GM12873 (cell line): ENCODE measurements at regions not wholly inside any gene's neighbourhood (a gene's known extent, or its start where the extent isn't known, plus 50 kb on each side); places are given as distances from the start of the nearest gene placed in this dataset.
A peak's percentile ranks its signal among the peaks of the same experiment; 100 is the strongest.

Source experiments
- TF ChIP-seq, protein P1 (sequence below): IDR thresholded peaks from 2 replicates; pipeline ENCODE4 v1.5.1; 2012; ENCODE audit warnings: low read depth, mild to moderate bottlenecking, moderate library complexity, low read length, control low read depth; ENCODE audit not compliant: insufficient read depth; ENCODE audit errors: missing control alignments

DNA sequence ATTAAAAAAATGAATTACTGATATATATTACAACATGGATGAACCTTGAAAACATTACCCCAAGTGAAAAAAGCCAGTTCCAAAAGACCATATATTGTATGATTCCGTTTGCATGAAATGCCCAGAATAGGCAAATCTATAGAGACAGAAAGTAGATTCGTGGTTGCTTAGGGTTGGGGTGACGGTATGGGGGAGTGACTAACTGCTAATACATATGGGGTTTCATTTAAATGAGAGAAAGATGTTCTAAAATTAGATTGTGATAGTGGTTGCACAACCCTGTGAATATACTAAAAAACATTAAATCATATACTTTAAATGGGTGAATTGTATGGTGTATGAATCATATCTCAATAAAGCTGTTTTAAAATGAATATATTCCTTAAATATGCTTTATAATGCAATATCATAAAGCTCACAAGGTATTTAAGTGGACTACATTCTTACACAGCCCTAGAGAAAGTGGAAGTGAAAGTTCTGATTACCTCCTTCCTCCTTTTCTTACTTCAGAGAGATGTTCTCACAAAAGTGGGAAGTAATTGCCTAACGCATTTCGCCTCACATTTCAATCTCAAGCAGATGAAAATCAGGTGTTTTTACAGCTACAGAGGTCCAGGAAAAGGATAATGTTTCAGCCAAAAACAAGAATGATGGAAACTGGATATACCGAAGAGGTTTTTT is 142.7 kb upstream of the GNAO1 start:
- TF ChIP-seq, protein P1, sequence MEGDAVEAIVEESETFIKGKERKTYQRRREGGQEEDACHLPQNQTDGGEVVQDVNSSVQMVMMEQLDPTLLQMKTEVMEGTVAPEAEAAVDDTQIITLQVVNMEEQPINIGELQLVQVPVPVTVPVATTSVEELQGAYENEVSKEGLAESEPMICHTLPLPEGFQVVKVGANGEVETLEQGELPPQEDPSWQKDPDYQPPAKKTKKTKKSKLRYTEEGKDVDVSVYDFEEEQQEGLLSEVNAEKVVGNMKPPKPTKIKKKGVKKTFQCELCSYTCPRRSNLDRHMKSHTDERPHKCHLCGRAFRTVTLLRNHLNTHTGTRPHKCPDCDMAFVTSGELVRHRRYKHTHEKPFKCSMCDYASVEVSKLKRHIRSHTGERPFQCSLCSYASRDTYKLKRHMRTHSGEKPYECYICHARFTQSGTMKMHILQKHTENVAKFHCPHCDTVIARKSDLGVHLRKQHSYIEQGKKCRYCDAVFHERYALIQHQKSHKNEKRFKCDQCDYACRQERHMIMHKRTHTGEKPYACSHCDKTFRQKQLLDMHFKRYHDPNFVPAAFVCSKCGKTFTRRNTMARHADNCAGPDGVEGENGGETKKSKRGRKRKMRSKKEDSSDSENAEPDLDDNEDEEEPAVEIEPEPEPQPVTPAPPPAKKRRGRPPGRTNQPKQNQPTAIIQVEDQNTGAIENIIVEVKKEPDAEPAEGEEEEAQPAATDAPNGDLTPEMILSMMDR: no peak

DNA sequence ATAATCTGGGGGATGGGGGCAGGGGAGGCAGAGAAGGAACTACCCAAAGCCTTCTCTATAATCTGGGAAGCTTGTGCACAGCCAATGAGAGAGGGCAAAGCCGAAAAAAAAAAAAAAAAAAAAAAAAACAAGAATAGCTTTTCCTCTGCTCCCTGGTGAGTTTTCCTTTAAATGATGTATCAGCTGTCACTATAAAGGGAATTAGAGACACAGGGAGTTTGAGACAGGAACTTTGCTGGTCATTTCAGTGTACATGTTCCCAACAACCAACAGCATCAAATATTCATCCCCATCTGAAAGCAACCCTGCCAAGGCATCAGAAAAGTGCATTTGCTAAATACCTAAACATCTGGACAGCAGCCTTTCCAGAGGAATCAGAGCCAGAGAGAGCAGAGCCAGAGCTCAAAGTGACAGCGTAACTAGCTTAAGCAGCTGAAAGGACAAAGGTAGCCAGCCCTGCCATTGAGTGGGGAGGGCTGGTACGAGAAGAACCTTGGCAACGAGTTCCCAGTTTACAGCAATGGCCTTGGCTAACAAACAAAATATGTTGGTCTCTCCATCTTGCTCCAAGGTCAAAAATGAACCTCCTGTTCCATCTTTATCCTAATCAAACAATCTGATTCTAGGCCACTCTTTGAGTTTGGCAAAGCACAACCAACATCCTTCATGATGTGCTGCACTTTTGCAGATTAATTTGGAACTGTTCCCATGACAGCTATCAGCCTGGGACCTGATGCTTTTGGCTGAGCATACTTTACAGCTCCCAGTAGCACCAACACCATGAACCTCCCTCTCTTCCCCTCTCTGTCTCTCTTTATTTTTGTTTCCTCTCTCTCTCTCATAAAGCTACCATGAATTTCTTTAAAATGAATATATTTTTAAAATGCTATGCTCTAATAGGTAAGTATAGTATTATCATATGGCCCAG is 143.7 kb upstream of the GNAO1 start:
- TF ChIP-seq, protein P1: no peak

DNA sequence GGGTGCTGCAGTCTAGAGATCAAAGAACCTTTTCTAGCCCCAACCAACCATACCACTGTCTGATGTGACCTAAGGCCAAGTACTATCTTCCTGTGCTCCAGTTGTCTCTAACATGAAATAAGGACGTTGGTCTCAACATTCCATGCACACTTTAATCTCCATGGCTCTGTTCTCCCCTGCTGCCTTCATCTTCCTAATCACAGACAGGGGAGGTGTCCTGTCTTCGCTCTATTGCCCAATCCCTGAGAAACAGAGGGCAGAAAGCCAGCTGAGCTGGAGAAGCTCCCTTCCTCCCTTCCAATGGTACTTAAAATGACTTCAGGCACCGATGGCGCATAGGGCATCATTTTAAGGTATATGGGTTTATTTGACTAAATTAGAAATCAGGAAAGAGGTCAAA is 148.9 kb upstream of the GNAO1 start:
- TF ChIP-seq, protein P1: no peak

DNA sequence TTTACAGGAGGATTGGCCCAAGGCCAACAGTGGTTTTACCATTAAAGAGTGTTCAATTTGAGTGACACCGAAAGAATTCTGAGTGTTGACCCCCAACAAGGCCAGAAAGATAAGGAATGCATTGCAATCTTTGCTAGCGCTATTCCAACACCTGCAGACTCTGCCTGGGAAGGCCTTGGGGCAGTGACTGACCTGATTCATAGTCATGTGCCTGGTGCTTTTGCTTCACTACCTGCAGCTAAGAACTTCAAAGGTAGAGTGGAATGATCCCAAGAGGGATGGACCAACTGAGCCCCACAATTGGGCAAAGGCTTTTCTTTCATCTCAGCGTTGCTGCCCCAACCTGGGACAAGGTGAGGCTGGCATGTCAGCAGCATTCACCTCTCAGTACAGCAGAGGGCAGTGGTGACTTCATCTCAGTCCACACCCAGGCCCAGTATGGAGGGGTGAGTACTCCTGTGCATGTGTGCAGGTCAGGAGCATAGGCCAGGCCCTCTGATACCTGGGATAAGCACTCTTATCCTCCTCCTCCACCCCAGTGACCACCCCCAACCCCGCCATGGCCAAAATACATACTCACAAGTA is 149.6 kb upstream of the GNAO1 start:
- TF ChIP-seq, protein P1: peak; percentile 70

DNA sequence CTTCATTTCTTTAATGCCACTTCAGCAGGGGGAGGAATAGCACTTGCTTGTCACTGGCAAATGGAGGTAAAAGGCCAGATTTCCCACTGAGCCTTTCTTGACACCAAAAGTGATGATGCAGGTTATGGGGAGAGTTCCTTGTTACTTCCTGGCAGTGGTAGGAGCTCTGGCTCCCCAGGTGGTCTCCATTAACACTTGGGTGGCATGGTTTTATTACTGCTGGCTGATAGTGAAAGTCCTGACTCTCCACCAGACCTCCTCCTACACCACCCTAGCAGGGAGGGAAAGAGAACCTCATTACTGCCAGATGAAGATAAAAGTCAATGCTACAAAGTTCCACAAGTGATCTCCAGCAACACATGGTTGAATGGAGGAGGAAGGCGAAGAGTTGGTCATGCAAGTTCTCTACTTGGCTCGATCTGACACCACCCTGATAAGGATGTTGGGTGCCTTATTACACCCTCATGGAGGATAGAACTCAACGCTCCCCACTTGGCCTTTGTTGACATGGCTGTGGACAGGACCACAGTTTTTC is 152.7 kb upstream of the GNAO1 start:
- TF ChIP-seq, protein P1: no peak

DNA sequence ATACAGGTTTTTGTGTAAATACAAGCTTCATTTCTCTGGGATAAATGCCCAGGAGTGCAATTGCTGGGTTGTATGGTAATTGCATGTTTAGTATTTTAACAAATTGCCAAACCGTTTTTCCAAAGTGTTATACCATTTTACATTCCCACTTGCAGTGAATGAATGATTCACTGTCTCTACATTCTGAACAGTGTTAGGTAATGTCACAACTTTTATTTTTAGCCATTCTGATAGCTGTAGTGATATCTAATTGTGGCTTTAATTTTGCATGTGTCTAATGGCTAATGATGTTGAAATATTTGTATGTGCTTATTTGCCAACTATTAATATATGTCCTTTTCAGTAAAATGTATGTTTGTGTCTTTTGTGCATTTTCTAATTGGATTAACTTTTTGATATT is 156.9 kb upstream of the CES5A start:
- TF ChIP-seq, protein P1: no peak

DNA sequence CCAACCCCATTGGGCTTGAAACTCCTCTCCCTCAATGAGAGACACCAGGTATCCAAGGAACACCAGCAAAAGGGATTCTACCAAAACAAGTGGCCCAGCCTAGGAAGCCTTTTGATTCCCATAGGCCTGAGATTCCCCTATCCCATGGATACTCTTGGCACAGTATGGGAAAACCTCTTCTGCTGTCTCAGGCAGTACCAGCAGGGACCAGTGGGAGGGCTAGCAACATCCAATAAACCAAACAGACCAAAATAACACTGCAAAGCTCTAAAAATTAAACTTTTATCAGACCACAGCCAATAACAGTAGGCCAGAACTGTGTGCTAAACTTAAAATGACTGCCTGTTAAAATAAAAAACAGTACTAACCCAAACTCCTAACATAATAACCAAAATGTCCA is 153.9 kb upstream of the CES5A start:
- TF ChIP-seq, protein P1: no peak
